HepG2 (cell line): ENCODE measurements at regions not wholly inside any gene's neighbourhood (a gene's known extent, or its start where the extent isn't known, plus 50 kb on each side); places are given as distances from the start of the nearest gene placed in this dataset.

Experiments used
- AFF4 ChIP-seq: sonication (generic); formaldehyde crosslinking; IDR thresholded peaks from 2 replicates; pipeline ENCODE4 v1.4.0; 2020; ENCODE audit warnings: missing genetic modification reagents
- ARHGAP35 ChIP-seq: sonication (generic); formaldehyde crosslinking; IDR thresholded peaks from 2 replicates; pipeline ENCODE4 v1.9.0; 2022; ENCODE audit warnings: mild to moderate bottlenecking, inconsistent platforms, moderate library complexity, missing genetic modification reagents, borderline replicate concordance
- ATAD3A ChIP-seq: sonication (generic); formaldehyde crosslinking; IDR thresholded peaks from 2 replicates; pipeline ENCODE4 v1.4.0; 2020; ENCODE audit warnings: missing genetic modification reagents
- ATF7-NPFF ChIP-seq: sonication (generic); formaldehyde crosslinking; IDR thresholded peaks from 2 replicates; pipeline ENCODE4 v1.8.1; 2023; ENCODE audit warnings: mild to moderate bottlenecking, low read depth, missing genetic modification reagents, moderate library complexity
- CBX1 ChIP-seq: IDR thresholded peaks from one replicate; pipeline ENCODE4 v1.6.1; 2016; ENCODE audit warnings: antibody characterized with exemption, low read depth
- CSRNP2 ChIP-seq: sonication (generic); formaldehyde crosslinking; conservative IDR thresholded peaks from 2 replicates; pipeline ENCODE4 v1.8.0; 2022; ENCODE audit warnings: low read depth, missing genetic modification reagents
- HINFP ChIP-seq: sonication (generic); formaldehyde crosslinking; IDR thresholded peaks from 2 replicates; pipeline ENCODE4 v1.4.0; 2020; ENCODE audit warnings: low read depth, mild to moderate bottlenecking, missing genetic modification reagents
- HMGA1 ChIP-seq: sonication (generic); formaldehyde crosslinking; conservative IDR thresholded peaks from 2 replicates; pipeline ENCODE4 v1.4.0; 2020; ENCODE audit warnings: missing genetic modification reagents
- KDM5B ChIP-seq: sonication (generic); formaldehyde crosslinking; IDR thresholded peaks from 2 replicates; pipeline ENCODE4 v1.4.0; 2020; ENCODE audit warnings: missing genetic modification reagents, mild to moderate bottlenecking, borderline replicate concordance
- MAX ChIP-seq: IDR thresholded peaks from 2 replicates; pipeline ENCODE4 v1.6.1; 2012; ENCODE audit warnings: inconsistent platforms
- SOX13 ChIP-seq, 3 experiments: fragments of 450-650 bp in 1 of 3; sonication (generic) in 1 of 3; formaldehyde crosslinking in 1 of 3; IDR thresholded peaks in 2 of 3; conservative IDR thresholded peaks in 1 of 3; 2 replicates each; pipeline versions ENCODE4 v1.5.0 to v1.6.1; 2016 to 2020; ENCODE audit warnings: antibody characterized with exemption in 1 of 3, mild to moderate bottlenecking in 1 of 3, missing compliant biosample characterization in 1 of 3, missing genetic modification reagents in 1 of 3, moderate library complexity in 1 of 3
- SRY ChIP-seq: sonication (generic); formaldehyde crosslinking; IDR thresholded peaks from 2 replicates; pipeline ENCODE4 v1.8.0; 2022; ENCODE audit warnings: mild to moderate bottlenecking, missing genetic modification reagents
- ZBTB46 ChIP-seq: sonication (generic); formaldehyde crosslinking; IDR thresholded peaks from 2 replicates; pipeline ENCODE4 v1.4.0; 2020; ENCODE audit warnings: mild to moderate bottlenecking, missing genetic modification reagents, borderline replicate concordance
- ZNF256 ChIP-seq: sonication (generic); formaldehyde crosslinking; conservative IDR thresholded peaks from 2 replicates; pipeline ENCODE4 v1.4.0; 2020; ENCODE audit warnings: missing genetic modification reagents
- ZNF576 ChIP-seq: sonication (generic); formaldehyde crosslinking; IDR thresholded peaks from 2 replicates; pipeline ENCODE4 v1.4.0; 2020; ENCODE audit warnings: mild to moderate bottlenecking, missing genetic modification reagents

- TF ChIP-seq HINFP (CRISPR knock-in tag) (no peak), ATF7-NPFF (CRISPR knock-in tag) (no peak), SRY (no peak), CBX1 (no peak), ZNF256 (CRISPR knock-in tag) (no peak), SOX13 (IDR thresholded peaks at IDR 0.05) (no peak), SOX13 (CRISPR knock-in tag; conservative IDR thresholded peaks at IDR 0.05 in 1 of 2, IDR thresholded peaks at IDR 0.05 in 1 of 2) (peak in 1 of 2 experiments; percentile 61; a peak in 2 of 4 replicates), ZBTB46 (CRISPR knock-in tag) (no peak), AFF4 (CRISPR knock-in tag) (peak; percentile 82; the same call in 1 of the 2 replicates), KDM5B (CRISPR knock-in tag) (no peak), HMGA1 (CRISPR knock-in tag) (no peak), MAX (no peak), ZNF576 (CRISPR knock-in tag) (no peak), CSRNP2 (CRISPR knock-in tag) (no peak), ATAD3A (CRISPR knock-in tag) (no peak), ARHGAP35 (CRISPR knock-in tag) (no peak)
These were observed 153.7 kb upstream of the EGFLAM start (continued) for GRCh38 chr5:38104497-38105230.
